ENCODE measurements at regions not wholly inside any gene's neighbourhood (a gene's known extent, or its start where the extent isn't known, plus 50 kb on each side); places are given as distances from the start of the nearest gene placed in this dataset.
A peak's percentile ranks its signal among the peaks of the same experiment; 100 is the strongest.

DNA sequence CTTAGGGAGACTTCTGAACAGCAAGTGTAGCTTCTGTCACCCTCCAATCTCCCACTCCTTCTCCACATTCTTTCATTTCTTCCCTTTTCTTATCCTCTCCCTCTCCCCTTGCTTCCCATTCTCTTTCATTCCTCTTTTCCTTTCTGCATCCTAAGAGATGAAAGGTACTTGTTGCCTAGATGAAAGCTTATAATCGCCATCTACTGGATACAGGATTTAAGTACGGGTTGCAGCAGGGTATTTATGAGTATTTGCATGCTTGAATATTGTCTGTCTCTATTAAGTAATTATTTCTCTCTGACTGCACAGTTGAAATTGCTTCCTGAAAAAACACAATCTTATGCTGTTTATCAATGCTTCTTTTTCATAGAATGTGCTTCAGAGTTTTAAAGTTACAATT lies 174.0 kb upstream of the TENT5D start:
- no peak overlapping the region for H3K4me3 Mint-ChIP-seq
- no peaks in the 10 kb centered on the region for H3K36me3 Mint-ChIP-seq
- peaks cover 0 to 3% of the 10 kb centered on the region in 2 donors for H3K27me3 Mint-ChIP-seq
- peaks cover 0 to 3% of the 10 kb centered on the region in 2 donors for H3K9me3 Mint-ChIP-seq
- DNase-seq (no peak), ATAC-seq (replicated peaks) (no peak)
- no peaks in the 10 kb centered on the region for H3K4me1 Mint-ChIP-seq
- H3K27ac Mint-ChIP-seq: no peak overlapping the region

DNA sequence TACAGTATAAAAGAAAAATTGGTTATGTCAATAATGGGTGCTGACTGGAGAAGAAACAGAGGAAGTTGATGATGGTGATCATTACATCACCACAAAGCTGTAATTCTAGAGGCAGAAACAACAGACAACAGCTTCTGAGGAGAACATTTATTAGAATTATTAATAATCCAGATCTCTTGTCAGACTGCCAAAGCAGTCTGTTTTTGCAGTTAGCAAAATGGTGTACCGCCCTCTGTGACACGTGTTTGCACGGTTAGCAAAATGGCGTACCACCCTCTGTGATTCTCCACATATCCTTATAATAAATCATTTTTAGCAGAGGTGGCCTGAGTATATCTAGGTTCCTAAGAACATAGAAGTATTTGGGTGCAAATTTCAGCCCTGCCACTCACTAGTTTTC lies 154.0 kb upstream of the TENT5D start:
- H3K36me3 Mint-ChIP-seq: no peaks in the 10 kb centered on the region
- no peak overlapping the region for H3K27ac Mint-ChIP-seq

DNA sequence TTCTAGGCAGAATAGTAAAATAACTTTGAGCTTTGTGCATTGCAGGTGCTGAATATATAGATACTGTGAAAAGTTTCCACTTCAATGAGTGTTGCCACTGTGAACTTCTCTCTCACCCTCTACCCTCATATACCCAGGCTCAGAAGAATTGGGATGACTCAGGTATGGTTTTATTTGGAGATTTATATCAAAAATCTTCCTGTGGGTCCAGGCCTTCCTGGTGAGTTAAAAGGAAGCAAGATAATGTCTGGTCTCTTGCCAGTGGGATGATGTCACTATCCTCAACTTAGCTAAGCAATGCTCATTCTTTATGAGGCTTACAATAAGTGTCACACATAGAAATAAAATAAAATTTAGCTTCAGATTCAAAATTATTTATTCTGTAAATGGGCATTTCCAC lies 153.3 kb upstream of the TENT5D start:
- Mint-ChIP-seq H3K4me1 (no peaks in the 10 kb centered on the region), H3K4me3 (no peak overlapping the region), H3K36me3 (no peaks in the 10 kb centered on the region), H3K9me3 (no peaks in the 10 kb centered on the region), H3K27ac (no peak overlapping the region), H3K27me3 (no peaks in the 10 kb centered on the region)
- ATAC-seq (replicated peaks) (no peak), DNase-seq (no peak)

More for the DNA sequence above, 154.0 kb upstream of the TENT5D start:
- no peak for ATAC-seq (replicated peaks)
- Mint-ChIP-seq H3K4me3 (no peak overlapping the region), H3K4me1 (no peaks in the 10 kb centered on the region), H3K27me3 (no peaks in the 10 kb centered on the region), H3K9me3 (no peaks in the 10 kb centered on the region)
- no peak for DNase-seq

- no peaks in the 10 kb centered on the region for H3K9me3 Mint-ChIP-seq
- H3K4me1 Mint-ChIP-seq: no peaks in the 10 kb centered on the region
- H3K27ac Mint-ChIP-seq: no peak overlapping the region
- H3K27me3 Mint-ChIP-seq: no peaks in the 10 kb centered on the region
- ATAC-seq (replicated peaks) (no peak), DNase-seq (no peak)
- no peaks in the 10 kb centered on the region for H3K36me3 Mint-ChIP-seq
- no peak overlapping the region for H3K4me3 Mint-ChIP-seq
These were observed 152.5 kb upstream of the TENT5D start for GRCh38 chrX:80267790-80268189.

GRCh38 chrX:80282535-80282934 lies 137.7 kb upstream of the TENT5D start:
- DNase-seq (no peak), ATAC-seq (replicated peaks) (no peak)
- no peak overlapping the region for H3K4me3 Mint-ChIP-seq
- no peaks in the 10 kb centered on the region for H3K4me1 Mint-ChIP-seq
- H3K27me3 Mint-ChIP-seq: no peaks in the 10 kb centered on the region
- H3K36me3 Mint-ChIP-seq: no peaks in the 10 kb centered on the region
- no peaks in the 10 kb centered on the region for H3K9me3 Mint-ChIP-seq
- H3K27ac Mint-ChIP-seq: no peak overlapping the region

- H3K4me3 Mint-ChIP-seq: no peak overlapping the region
- ATAC-seq (replicated peaks) (peak in 1 of 2 donors; percentile 34), DNase-seq (no peak)
- H3K9me3 Mint-ChIP-seq: no peaks in the 10 kb centered on the region
- H3K4me1 Mint-ChIP-seq: no peaks in the 10 kb centered on the region
- H3K27ac Mint-ChIP-seq: no peak overlapping the region
- H3K27me3 Mint-ChIP-seq: no peaks in the 10 kb centered on the region
- H3K36me3 Mint-ChIP-seq: no peaks in the 10 kb centered on the region
These were observed 135.0 kb upstream of the TENT5D start for GRCh38 chrX:80285131-80285773.

DNA sequence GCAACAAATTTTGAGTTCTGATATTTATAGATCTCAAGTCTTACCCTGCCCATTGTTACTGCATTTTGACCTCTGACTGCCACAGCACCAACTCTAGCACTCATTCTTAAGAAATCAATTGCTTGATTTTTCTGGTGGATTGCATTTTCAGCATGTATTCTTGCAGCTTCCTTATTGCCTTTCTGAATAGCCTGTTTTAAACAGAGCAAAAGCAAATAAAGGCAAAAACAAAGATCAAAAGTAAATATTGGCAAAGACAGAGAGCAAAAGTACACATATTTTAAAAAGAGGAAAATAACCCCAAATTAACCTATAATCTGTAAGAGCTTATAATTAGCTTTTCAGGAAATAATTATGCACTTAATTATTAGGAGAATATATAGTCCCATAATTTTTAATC lies 129.4 kb upstream of the TENT5D start:
- no peak overlapping the region for H3K27ac Mint-ChIP-seq
- H3K9me3 Mint-ChIP-seq: no peaks in the 10 kb centered on the region
- H3K4me3 Mint-ChIP-seq: no peak overlapping the region
- no peaks in the 10 kb centered on the region for H3K36me3 Mint-ChIP-seq
- H3K27me3 Mint-ChIP-seq: no peaks in the 10 kb centered on the region
- DNase-seq: no peak
- no peaks in the 10 kb centered on the region for H3K4me1 Mint-ChIP-seq
- no peak for ATAC-seq (replicated peaks)

GRCh38 chrX:80293354-80293753 lies 126.9 kb upstream of the TENT5D start:
- H3K9me3 Mint-ChIP-seq: no peaks in the 10 kb centered on the region
- no peak for ATAC-seq (replicated peaks)

DNA sequence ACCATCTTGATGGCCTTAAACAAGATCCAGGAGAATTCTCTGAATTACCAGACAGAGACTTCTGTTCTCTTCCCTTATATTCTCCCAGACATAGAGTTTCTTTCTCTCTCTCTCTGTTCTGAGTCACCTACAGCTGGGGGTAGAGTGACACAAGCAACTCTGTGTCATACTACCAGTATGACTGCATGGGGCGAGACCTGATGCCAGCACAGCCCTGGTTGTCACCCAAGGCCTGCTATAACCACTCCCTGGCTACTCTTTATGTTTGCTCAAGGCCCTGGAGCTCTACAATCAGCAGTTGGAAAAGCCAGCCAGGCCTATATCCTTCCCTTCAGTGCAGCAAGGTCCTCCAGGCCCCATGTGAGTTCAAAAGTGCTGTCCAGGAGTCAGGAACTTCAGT lies 114.2 kb upstream of the TENT5D start:
- Mint-ChIP-seq H3K27ac (no peak overlapping the region), H3K9me3 (peaks cover 4 to 5% of the 10 kb centered on the region in 2 donors), H3K27me3 (no peaks in the 10 kb centered on the region), H3K4me3 (no peak overlapping the region), H3K36me3 (no peaks in the 10 kb centered on the region), H3K4me1 (no peaks in the 10 kb centered on the region)
- DNase-seq (no peak), ATAC-seq (replicated peaks) (no peak)

More at GRCh38 chrX:80293354-80293753, 126.9 kb upstream of the TENT5D start:
- H3K4me3 Mint-ChIP-seq: no peak overlapping the region
- no peaks in the 10 kb centered on the region for H3K36me3 Mint-ChIP-seq
- no peaks in the 10 kb centered on the region for H3K27me3 Mint-ChIP-seq
- DNase-seq: no peak
- no peak overlapping the region for H3K27ac Mint-ChIP-seq
- H3K4me1 Mint-ChIP-seq: no peaks in the 10 kb centered on the region

GRCh38 chrX:80312448-80312847 lies 107.8 kb upstream of the TENT5D start:
- no peaks in the 10 kb centered on the region for H3K36me3 Mint-ChIP-seq
- H3K4me1 Mint-ChIP-seq: no peaks in the 10 kb centered on the region
- no peak overlapping the region for H3K27ac Mint-ChIP-seq
- no peak for DNase-seq
- H3K4me3 Mint-ChIP-seq: no peak overlapping the region
- H3K9me3 Mint-ChIP-seq: peaks cover 0 to 3% of the 10 kb centered on the region in 2 donors
- ATAC-seq (replicated peaks): no peak
- H3K27me3 Mint-ChIP-seq: no peaks in the 10 kb centered on the region

- Mint-ChIP-seq H3K4me1 (no peaks in the 10 kb centered on the region), H3K27me3 (no peaks in the 10 kb centered on the region), H3K36me3 (no peaks in the 10 kb centered on the region), H3K27ac (no peak overlapping the region), H3K4me3 (no peak overlapping the region), H3K9me3 (peaks cover 7 to 8% of the 10 kb centered on the region in 2 donors)
- no peak for DNase-seq
- ATAC-seq (replicated peaks): no peak
These were observed 103.7 kb upstream of the TENT5D start for GRCh38 chrX:80316526-80316925.

DNA sequence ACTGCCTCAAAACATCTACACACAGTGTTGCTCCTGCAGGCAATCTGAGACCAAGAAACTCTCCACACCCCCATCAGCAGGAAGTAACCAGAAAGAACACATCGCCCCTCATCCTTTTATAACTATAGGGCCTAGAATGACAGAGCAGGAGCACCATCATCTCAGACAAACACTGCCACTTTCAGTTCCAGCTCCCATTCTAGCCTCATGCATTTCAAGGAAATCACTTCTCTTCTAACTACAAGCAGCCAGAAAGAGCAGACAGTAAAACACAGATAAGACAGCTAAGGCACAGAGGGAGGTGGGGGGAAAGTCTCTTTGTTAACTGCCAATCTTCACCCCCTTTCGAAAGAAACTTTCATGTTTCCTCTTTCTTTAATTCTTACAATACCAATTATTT lies 102.6 kb upstream of the TENT5D start:
- ATAC-seq (replicated peaks): no peak
- H3K27me3 Mint-ChIP-seq: no peaks in the 10 kb centered on the region
- H3K9me3 Mint-ChIP-seq: peaks cover 11 to 15% of the 10 kb centered on the region in 2 donors
- no peak for DNase-seq
- no peaks in the 10 kb centered on the region for H3K36me3 Mint-ChIP-seq
- H3K27ac Mint-ChIP-seq: no peak overlapping the region
- no peak overlapping the region for H3K4me3 Mint-ChIP-seq
- no peaks in the 10 kb centered on the region for H3K4me1 Mint-ChIP-seq

- H3K27ac Mint-ChIP-seq: no peak overlapping the region
- H3K4me3 Mint-ChIP-seq: no peak overlapping the region
- ATAC-seq (replicated peaks) (no peak), DNase-seq (no peak)
- no peaks in the 10 kb centered on the region for H3K36me3 Mint-ChIP-seq
- no peaks in the 10 kb centered on the region for H3K4me1 Mint-ChIP-seq
- H3K9me3 Mint-ChIP-seq: no peaks in the 10 kb centered on the region
- H3K27me3 Mint-ChIP-seq: no peaks in the 10 kb centered on the region
These were observed 89.0 kb upstream of the TENT5D start for GRCh38 chrX:80331285-80331684.

DNA sequence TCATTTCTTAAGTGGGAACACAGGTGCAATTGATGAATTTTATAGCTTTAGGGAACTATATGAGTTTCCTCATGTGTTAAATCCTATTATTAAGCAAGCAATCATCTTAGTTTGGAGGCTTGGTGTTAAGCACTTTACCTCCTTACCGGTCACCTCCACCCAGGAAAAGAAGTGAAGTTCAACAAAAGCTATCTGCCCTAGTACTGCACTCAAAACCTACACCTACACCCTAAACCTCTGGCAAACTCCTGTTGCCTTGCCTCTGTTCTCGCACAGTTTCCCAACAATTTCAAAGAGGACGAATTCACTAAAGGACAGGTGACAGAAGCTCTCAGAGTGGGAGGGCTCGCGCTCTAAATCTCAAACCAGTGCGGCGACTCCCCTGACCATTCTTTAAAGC lies 85.7 kb upstream of the TENT5D start:
- DNase-seq (no peak), ATAC-seq (replicated peaks) (no peak)
- Mint-ChIP-seq H3K27me3 (no peaks in the 10 kb centered on the region), H3K4me1 (no peaks in the 10 kb centered on the region), H3K4me3 (no peak overlapping the region), H3K36me3 (no peaks in the 10 kb centered on the region), H3K9me3 (no peaks in the 10 kb centered on the region), H3K27ac (no peak overlapping the region)

DNA sequence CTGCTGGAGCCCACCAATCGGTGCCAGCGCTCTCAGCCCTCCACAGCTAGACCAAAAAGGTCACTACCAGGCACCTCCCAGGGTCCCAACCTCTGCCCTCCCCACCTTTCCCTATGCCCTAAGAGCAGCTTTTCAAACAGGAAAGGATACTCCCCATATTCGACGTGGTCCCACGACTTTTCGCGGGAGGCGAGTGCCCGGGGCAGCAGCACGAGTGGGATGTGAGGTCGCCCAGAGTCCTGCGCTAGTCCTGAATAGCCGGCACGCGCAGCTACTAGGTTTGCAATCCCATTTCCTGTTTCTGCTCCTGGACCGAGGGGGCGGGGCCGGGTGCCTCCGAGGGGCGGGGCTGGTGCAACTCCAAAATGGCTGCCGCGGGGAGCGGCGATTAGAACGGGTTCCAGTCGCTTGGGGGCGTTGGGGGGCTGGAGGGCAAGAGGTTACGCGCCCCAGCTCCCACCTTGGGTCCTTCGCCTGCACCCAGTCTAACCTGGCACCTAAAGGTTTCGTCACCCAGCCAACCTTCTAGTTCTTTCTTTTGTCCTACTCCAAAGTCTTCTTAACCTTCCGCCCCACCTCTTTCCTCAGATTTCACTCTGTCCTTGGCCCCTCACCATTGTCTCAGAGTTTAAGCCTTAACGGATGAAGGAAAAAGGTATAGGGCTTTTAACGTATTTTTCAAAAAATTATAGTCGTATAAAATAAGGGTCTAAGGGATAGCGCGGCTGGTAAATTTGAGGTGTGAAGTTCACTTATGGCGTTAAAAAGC lies 85.0 kb upstream of the TENT5D start:
- Mint-ChIP-seq H3K9me3 (no peaks in the 10 kb centered on the region), H3K4me1 (no peaks in the 10 kb centered on the region), H3K27ac (no peak overlapping the region), H3K36me3 (no peaks in the 10 kb centered on the region), H3K4me3 (no peak overlapping the region), H3K27me3 (no peaks in the 10 kb centered on the region)
- ATAC-seq (replicated peaks): no peak
- DNase-seq: no peak
